Midbrain (tissue), 1 donor: ENCODE measurements at regions not wholly inside any gene's neighbourhood (a gene's known extent, or its start where the extent isn't known, plus 50 kb on each side); places are given as distances from the start of the nearest gene placed in this dataset.
"Not testable (repeated sequence)": the region's sequence is repeated elsewhere in the genome, so short reads cannot be mapped to it uniquely, and the experiment has no call there.

Source experiments
- DNase-seq: peaks from one replicate; lab custom pipeline; 2025; lab: John Stamatoyannopoulos, UW

- DNase-seq, result no peak
Observed at GRCh38 chr9:30140407-30140806, 2244.0 kb upstream of the ACO1 start.

DNA sequence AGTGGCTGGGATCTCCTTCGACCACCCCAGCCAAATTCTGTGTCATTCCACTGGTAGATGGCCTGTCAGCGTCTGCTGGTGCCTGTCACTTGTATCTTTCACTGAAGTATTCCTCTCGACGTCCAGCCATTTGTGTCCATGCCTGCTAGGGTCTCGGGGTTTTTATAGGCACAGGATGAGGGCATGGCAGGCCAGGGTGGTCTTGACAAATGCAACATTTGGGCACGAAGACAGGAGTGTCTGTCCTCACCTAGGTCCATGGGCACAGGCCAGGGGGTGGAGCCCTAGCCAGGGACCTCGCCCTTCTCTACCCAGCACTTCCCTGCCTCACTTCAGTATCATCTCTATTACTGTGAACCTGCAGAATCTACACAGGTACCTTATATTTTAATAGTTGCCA is 2223.9 kb upstream of the ACO1 start:
- DNase-seq, result no peak

DNA sequence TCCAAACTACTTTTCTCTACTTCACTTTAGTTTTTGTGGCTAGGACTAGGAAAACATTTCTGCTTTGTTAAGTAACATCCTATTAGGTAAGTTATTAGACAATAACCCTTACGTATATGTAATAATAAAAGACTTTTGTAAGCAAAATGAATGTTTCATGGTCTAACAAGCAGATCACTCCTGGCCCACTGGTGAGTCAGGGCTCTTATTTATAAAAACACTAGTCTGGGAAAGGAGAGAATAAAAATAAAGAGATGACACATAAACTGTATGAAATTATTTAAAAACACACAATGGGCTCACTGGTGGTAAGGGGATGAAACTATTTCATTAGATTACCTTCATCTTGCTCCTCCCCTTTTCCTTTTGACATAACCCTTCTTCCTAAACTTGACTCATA is 2212.2 kb upstream of the ACO1 start:
- no peak for DNase-seq

DNA sequence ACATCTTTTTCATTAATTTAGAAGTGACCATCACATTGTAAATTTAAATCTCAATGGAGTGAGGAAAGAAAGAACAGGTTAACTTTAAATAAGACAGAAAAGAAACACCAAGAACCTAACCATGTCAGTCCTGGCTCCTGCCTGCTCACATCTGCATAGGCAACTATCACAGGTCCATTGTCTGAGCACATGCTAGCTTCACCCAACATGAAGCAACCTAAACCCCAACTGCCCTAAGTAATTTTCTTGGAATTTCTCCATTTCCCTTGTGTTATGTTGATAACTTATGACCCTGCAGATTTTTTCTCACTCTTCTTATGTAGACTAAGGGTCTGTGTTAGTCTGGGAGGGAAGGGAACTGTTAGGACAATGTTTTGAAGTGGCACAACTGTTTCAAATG is 2205.8 kb upstream of the ACO1 start:
- no peak for DNase-seq

DNA sequence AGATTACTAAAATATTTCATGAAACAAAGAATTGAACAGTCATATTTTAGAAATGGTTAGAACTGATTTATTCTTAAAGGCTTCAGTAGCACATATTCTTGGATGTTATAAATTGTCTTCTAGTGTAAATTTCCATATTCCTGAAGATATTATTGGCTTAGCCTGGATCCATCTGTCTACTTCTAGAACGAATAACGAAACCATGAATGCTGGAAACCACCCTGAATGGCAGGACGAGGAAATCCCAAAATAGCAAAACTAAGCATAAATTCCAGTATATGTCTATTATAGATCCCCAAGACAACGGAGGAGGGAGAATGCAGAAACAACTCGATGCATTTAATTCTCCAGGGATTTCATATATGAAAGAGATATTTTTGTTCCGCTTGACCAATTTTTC is 2191.0 kb upstream of the ACO1 start:
- DNase-seq, result no peak

- DNase-seq, result no peak
Observed at GRCh38 chr9:30196941-30197340, 2187.5 kb upstream of the ACO1 start.

DNA sequence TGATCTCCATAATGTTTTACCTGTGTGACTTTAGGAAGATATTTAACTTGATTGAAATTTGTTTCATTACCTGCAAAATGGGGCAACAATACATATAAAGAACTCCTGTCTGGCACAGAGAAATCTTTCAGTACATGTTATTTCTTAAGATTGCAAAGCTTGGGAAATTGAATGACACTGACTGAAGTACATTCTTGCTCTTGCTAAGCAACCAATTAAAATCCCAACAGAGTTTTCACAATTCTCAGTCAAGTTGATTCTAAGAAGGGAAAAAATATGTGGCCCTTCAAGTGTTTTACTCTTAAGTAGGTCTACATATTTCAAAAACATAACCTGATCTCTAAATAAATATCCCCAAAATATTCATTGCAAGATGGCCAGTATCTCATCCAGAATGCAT is 2187.0 kb upstream of the ACO1 start:
- no peak for DNase-seq

GRCh38 chr9:30197954-30198353 is 2186.5 kb upstream of the ACO1 start:
- DNase-seq, result no peak

DNA sequence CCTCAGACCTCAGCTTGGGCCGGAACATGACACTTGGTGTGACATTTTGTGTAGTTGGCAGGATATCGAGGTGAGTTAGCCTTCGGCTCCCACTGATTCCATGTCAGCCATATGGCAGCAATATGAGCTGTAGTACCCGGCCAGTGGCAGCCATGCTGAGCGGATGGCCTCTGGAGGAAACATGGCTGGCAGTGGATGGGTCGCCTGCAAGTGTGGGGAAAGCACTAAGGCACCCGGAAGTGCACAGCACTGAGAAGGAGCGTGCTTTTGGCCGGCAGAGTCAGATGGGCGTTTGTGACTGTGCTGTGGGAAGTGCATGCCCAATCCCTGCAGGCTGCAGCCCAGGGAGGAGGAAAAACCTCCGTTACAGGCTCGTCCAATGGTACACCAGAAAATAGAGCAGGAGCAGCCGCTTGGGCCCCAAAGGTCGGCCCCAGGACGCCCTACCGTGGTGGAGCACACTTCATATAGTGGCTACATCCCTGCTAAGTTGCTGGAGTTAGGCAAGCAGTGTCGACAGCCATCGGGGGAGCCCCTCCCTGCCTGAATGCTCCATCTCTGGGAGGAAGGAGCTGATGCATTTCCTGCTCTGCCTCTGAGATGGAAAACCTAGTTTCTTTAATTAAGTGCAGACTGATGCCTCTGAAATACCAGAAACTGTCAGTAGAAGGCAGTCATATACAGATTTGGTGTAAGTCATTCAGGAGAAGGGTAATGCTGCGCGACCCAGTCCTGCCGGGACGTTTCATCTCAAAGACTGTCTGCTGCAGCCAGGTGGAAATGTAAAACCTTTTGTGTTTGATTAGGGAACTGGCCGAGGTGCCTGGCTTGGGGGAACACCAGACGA is 2185.8 kb upstream of the ACO1 start:
- no peak for DNase-seq

- DNase-seq, result no peak
Observed at GRCh38 chr9:30201024-30201423, 2183.4 kb upstream of the ACO1 start.

DNA sequence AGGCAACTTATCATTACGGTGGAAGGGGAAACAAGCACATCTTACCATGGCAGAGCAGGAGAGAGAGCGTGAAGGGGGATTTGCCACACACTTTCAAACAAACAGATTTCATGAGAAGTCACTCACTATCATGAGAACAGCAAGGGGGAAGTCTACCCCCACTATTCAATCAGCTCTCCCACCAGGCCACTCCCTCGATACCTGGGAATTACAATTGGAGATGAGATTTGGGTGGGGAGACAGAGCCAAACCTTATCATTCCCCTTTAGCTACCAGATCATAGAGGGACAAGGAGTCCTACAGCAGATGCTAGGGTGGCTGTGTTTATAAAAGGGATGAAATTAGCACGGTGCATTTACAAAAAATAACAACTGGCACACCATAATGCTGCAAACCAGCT is 2149.4 kb upstream of the ACO1 start:
- no peak for DNase-seq

DNA sequence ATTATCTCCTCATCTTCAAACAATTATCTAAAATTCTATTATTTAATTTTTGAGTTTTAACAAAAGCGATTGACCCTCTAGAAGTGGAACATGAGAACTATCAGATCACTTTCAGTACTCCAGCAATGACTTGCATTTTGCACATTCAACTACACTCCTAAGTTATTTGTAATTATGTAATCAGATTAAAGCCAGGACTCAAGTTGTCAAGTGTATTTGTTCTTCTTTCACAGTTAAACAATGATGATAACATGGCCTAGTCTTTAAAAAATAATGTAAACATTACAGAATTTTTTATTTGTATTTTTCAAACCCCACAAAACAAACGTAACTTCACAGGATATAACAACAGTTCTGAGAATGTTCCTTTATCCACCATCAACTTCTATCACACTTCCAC is 2148.9 kb upstream of the ACO1 start:
- no peak for DNase-seq

GRCh38 chr9:30239878-30240277 is 2144.6 kb upstream of the ACO1 start:
- no peak for DNase-seq

DNA sequence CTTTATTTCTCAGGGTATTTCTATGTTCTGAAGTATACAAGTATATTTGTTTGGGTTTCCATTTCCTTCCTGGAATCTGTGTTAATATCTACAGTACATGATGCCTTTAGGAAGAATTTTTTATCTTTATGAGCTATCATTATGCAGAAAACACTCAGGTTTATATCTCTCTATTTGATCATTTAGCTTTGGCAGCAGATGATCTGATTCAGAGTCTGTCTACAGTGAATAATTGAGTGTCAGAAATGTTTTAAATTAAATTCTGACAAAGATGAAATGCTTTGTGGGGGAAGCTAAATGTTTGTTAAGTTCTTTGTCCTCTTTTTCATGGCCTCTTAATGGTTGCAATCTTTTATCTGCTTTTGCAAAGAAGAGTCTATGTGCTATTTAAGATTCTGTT is 2141.0 kb upstream of the ACO1 start:
- no peak for DNase-seq

- no peak for DNase-seq
Observed at GRCh38 chr9:30244877-30245276, 2139.6 kb upstream of the ACO1 start.

DNA sequence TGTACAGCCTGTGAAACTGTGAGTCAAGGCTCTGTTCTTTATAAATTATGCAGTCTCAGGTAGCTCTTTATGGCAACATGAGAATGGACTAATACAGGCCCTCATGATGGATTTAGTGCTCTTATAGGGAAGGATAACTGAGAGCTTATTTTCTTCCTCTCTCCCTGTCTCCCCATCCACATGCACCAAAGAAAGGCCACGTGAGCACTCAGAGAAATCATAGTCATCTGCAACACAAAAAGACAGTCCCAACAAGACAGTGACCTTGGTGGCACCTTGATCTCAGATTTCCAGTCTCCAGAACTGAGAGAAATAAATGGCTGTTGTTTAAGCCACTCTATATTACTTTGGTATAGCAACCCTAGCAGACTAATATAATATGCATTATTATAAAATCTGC is 2133.6 kb upstream of the ACO1 start:
- DNase-seq, result no peak

GRCh38 chr9:30258094-30258493 is 2126.3 kb upstream of the ACO1 start:
- no peak for DNase-seq

DNA sequence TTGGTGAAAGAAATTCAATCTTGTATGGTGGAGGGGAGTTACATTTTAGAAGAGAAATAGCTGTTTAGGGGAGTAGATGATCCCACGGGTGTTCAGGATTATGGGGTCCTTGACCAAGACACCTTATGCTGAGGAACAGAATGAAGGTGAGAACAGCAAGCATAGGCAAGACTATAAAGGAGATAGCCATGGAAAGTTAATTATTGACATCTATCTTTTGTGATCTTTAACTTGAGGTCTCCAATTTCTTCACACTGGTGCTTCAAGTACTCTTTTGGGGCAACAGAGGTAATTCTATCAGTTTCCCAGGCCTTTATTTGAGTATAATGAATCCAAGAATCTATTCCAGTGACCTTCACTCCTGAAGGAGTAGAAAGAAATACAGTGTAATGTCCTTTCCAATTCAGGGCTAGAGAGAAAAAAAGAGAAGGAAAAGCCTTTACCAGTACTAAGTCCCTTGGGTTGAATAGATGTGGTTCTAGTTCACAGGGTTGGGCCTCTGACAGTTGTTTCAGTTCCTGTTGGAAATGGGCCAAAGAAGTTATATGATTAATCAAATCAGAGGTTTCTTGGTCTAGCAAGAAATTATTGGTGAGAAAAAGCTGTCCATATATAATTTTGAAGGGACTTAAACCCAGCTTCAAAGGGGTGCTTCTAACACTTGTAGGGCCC is 2104.1 kb upstream of the ACO1 start:
- no peak for DNase-seq

GRCh38 chr9:30289435-30289834 is 2095.0 kb upstream of the ACO1 start:
- DNase-seq, result no peak

DNA sequence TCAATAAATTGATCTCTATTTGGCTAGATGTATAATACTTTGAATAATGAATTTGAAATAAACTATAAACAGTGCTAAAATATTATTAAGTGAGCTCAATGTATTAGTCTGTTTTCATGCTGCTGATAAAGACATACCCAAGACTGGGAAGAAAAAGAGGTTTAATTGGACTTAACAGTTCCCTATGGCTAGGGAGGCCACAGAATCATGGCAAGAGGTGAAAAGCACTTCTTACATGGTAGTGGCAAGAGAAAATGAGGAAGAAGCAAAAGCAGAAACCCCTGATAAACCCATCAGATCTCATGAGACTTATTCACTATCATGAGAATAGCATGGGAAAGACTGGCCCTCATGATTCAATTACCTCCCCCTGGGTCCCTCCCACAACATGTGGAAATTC is 2092.4 kb upstream of the ACO1 start:
- not testable (repeated sequence) for DNase-seq

DNA sequence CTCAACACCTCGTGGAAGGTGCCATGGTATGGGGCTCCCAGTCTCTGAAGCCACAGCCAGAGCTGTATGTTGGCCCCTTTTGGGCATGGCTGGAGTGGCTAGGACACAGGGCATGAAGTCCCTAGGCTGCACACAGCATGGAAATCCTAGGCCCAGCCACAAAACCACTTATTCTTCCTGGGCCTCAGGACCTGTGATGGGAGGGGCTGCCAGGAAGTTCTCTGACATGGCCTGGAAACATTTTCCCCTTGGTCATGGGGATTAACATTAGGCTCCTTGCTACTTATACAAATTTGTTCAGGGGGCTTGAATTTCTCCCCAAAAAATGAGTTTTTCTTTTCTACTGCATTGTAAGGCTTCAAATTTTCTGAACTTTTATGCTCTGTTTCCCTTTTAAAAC is 2091.2 kb upstream of the ACO1 start:
- DNase-seq, result no peak

- no peak for DNase-seq
Observed at GRCh38 chr9:30299126-30299780, 2085.2 kb upstream of the ACO1 start.

DNA sequence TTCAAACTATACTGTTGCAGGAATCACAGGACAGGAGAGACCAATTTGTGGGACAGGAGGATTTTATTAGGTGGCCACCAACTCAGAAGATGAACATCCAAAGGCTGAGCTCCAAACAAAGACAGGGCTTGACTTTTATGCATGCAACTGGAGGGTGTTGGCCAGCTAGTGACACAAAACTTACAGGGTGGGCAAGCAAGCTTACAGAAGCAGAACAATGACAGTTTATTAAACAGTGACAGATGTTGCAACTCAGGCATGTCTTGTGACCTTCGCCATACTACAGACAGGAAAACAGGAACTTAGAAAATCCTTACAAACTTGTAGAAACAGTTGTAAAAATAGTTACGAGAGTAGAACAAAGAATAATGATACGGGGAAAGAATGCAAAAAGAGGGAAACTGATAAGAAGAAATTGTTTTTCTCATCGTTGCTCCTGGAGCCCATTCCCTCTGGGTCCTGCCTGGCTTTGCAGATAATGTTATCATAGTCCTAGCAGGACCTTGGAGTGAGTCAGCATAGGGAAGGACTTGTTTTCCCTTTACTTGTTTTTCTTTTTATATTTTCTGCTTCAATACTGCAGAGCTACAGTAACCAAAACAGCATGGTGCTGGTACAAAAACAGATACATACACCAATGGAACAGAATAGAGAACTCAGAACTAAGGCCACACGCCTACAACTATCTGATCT is 2083.0 kb upstream of the ACO1 start:
- no peak for DNase-seq
